ENCODE measurements at regions not wholly inside any gene's neighbourhood (a gene's known extent, or its start where the extent isn't known, plus 50 kb on each side); places are given as distances from the start of the nearest gene placed in this dataset.

DNA sequence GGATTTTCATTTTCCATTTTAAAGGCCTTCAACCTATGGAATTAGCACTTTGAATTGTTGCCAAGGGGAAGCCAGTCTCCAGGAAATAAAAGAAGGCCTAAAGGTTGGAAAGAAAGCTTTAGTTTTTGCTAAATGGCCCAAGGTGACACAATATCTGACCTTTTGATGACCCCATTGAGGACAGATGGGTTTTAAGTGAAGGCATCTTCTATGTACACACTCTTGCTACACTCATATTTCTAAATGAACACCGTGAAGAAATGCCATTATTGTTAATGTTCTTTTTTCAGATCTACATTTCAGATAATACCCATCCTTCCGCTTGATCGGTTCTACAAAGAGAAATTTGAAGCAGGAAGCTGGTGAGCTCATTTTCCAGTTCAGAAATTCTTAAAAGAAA lies 162.8 kb upstream of the POU3F4 start:
- Histone ChIP-seq H3K79me2 (ENCODE audit: insufficient read depth, low read depth, low read length) (no peaks in the 10 kb centered on the region), H3K9me3 (ENCODE audit: low read length) (no peaks in the 10 kb centered on the region), H3K4me3 (ENCODE audit: low read depth, low read length, poor library complexity, severe bottlenecking) (no peak overlapping the region), H2AFZ (ENCODE audit: low read length) (no peak overlapping the region), H3K4me2 (ENCODE audit: low read length) (no peak overlapping the region), H4K20me1 (ENCODE audit: insufficient read depth, low read length) (no peaks in the 10 kb centered on the region), H3K4me1 (ENCODE audit: insufficient read depth, low read length, poor library complexity, severe bottlenecking) (no peaks in the 10 kb centered on the region), H3K27ac (ENCODE audit: low read depth, low read length, poor library complexity, severe bottlenecking) (no peak overlapping the region), H3K9me2 (ENCODE audit: insufficient read depth, low read length) (no peaks in the 10 kb centered on the region), H3K36me3 (ENCODE audit: insufficient read depth, low read length) (no peaks in the 10 kb centered on the region)
- ChIA-PET CTCF (ENCODE audit: unreplicated experiment) (no interaction called here), POLR2A (no interaction called here)
- TF ChIP-seq EZH2phosphoT487 (IDR thresholded peaks at IDR 0.05; ENCODE audit: borderline replicate concordance, low read depth, low read length), result no peak
- TF ChIP-seq, protein P1, sequence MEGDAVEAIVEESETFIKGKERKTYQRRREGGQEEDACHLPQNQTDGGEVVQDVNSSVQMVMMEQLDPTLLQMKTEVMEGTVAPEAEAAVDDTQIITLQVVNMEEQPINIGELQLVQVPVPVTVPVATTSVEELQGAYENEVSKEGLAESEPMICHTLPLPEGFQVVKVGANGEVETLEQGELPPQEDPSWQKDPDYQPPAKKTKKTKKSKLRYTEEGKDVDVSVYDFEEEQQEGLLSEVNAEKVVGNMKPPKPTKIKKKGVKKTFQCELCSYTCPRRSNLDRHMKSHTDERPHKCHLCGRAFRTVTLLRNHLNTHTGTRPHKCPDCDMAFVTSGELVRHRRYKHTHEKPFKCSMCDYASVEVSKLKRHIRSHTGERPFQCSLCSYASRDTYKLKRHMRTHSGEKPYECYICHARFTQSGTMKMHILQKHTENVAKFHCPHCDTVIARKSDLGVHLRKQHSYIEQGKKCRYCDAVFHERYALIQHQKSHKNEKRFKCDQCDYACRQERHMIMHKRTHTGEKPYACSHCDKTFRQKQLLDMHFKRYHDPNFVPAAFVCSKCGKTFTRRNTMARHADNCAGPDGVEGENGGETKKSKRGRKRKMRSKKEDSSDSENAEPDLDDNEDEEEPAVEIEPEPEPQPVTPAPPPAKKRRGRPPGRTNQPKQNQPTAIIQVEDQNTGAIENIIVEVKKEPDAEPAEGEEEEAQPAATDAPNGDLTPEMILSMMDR (conservative IDR thresholded peaks at IDR 0.05; ENCODE audit: low read length), result no peak
- intact Hi-C loops (cut with micrococcal nuclease; ENCODE audit: unreplicated experiment), result no loop called here
- no TSS peak for BruUV-seq (replicated peaks)
- DNase-seq (ENCODE audit: low spot score), result no peak
